ENCODE measurements at regions not wholly inside any gene's neighbourhood (a gene's known extent, or its start where the extent isn't known, plus 50 kb on each side); places are given as distances from the start of the nearest gene placed in this dataset.

- no peak for TF ChIP-seq HNF4A (conservative IDR thresholded peaks at IDR 0.05)
- TF ChIP-seq, protein P1, sequence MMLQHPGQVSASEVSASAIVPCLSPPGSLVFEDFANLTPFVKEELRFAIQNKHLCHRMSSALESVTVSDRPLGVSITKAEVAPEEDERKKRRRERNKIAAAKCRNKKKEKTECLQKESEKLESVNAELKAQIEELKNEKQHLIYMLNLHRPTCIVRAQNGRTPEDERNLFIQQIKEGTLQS (IDR thresholded peaks at IDR 0.05), result no peak
- TF ChIP-seq, protein P2, sequence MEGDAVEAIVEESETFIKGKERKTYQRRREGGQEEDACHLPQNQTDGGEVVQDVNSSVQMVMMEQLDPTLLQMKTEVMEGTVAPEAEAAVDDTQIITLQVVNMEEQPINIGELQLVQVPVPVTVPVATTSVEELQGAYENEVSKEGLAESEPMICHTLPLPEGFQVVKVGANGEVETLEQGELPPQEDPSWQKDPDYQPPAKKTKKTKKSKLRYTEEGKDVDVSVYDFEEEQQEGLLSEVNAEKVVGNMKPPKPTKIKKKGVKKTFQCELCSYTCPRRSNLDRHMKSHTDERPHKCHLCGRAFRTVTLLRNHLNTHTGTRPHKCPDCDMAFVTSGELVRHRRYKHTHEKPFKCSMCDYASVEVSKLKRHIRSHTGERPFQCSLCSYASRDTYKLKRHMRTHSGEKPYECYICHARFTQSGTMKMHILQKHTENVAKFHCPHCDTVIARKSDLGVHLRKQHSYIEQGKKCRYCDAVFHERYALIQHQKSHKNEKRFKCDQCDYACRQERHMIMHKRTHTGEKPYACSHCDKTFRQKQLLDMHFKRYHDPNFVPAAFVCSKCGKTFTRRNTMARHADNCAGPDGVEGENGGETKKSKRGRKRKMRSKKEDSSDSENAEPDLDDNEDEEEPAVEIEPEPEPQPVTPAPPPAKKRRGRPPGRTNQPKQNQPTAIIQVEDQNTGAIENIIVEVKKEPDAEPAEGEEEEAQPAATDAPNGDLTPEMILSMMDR (IDR thresholded peaks at IDR 0.05; ENCODE audit: low read depth, low read length, missing input control), result no peak
Measured at GRCh38 chr4:54439831-54440243, 210.7 kb downstream of the PDGFRA start.
